Endometrium (tissue), 2 donors: ENCODE measurements at regions not wholly inside any gene's neighbourhood (a gene's known extent, or its start where the extent isn't known, plus 50 kb on each side); places are given as distances from the start of the nearest gene placed in this dataset.
A peak's percentile ranks its signal among the peaks of the same experiment; 100 is the strongest.

ENCODE experiments used
- FAIRE-seq: peaks from 2 replicates; lab custom pipeline; 2012; peaks lifted over from hg19 to GRCh38; lab: Jason Lieb, UNC
- donor health status: control.
- donor health status: control.

DNA sequence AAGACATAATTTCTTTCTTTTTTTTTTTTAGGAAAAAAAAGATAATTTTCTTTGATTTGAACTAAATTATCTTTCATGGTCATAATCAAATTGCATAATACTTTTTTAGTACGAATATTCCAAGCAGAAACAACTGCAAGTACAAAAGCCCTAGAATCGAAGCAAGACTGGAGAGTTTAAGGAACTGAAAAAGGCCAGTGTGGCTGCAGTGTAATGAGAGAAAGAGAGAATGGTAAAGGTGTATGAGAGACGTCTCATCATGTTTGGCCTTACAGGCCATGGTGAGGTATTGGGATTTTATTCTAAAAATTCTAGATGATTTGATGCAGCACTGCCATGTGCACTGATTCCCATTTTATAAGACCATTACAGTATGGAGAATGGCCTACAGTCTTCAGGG, 180.9 kb downstream of the SUCNR1 start:
- no peak for FAIRE-seq

GRCh38 chr3:152056073-152056472, 182.6 kb downstream of the SUCNR1 start:
- no peak for FAIRE-seq

DNA sequence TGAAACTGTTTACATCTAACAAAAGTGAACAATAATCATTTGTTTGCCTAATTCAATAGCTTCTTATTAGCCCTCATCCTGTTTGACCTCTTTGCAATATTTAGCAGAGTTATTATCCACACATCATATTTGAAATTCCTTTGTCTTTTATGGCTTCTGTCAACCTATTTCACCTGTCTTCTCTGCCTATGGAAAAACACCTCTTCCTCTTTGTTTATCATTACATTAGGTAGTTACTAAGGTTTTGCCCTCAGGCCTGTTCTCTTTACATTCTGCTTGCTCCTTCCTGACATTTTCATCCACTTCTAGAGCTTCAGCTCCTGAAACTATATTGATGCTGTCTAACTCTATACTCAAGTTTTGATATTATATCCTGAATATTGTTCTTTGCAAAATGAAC, 183.0 kb downstream of the SUCNR1 start:
- FAIRE-seq: no peak

- no peak for FAIRE-seq
These were observed 183.5 kb downstream of the SUCNR1 start for GRCh38 chr3:152056987-152057386.

GRCh38 chr3:152058856-152059255, 185.4 kb downstream of the SUCNR1 start:
- FAIRE-seq: no peak

- no peak for FAIRE-seq
These were observed 187.3 kb downstream of the SUCNR1 start for GRCh38 chr3:152060701-152061100.

- FAIRE-seq: no peak
These were observed 187.9 kb downstream of the SUCNR1 start for GRCh38 chr3:152061296-152061695.

DNA sequence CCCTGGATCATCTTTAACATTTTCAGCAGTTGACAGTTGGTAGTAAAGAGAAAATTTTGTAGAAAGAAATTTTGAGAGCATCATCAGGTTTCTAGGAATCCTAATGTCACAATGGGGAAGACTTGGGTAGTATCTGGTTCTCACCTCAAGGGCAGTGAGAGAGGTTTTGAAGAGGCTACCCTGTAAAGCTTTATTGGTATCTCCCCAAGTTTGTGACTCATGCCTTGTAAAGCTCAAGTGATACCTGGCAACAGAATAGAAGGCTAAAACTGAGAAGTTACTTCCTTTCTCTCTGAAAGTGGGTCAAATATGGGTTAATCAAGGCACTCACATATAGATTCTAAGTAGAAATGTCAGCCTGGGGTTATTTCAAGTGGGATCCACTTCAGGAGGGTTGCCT, 196.4 kb downstream of the SUCNR1 start:
- no peak for FAIRE-seq

GRCh38 chr3:152071315-152071714, 197.4 kb upstream of the MBNL1 start:
- FAIRE-seq: no peak

GRCh38 chr3:152071924-152072323, 196.8 kb upstream of the MBNL1 start:
- FAIRE-seq: no peak

- no peak for FAIRE-seq
These were observed 195.5 kb upstream of the MBNL1 start for GRCh38 chr3:152073267-152073666.

DNA sequence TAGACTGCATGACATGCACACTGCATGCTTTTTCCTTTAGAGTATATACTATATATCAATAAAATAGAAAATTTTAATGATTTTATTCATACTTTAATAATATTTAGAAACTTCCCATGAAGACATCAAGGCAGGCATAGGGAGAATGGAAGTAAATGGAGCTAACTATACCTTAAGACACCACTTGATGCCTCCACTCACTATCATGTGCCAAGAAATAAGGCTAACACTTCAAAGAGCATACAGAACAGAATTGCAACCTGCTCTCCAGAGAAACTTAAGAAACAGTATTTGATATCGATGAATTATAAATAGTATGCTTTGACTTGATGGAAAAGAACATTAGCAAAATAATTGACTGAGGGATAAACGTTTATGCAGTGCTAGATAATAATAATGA, 192.6 kb upstream of the MBNL1 start:
- no peak for FAIRE-seq

DNA sequence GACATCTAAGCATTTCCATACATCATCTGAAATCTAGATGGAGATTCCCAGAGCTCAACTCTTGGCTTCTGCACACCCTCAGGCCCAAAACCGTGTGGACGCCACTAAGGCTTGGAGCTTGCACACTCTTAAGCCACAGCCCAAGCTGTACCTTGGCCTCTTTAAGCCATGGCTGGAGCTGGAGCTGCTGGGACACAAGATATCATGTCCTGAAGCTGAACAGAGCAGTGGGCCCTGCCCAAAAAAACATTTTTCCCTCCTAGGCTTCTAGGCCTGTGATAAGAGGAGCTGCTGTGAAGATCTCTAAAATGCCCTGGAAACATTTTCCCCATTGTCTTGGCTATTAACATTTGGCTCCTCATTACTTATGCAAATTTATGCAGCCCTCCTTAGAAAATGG, 188.7 kb upstream of the MBNL1 start:
- no peak for FAIRE-seq

- FAIRE-seq: no peak
These were observed 185.6 kb upstream of the MBNL1 start for GRCh38 chr3:152083135-152083534.

GRCh38 chr3:152084441-152085158, 184.1 kb upstream of the MBNL1 start:
- no peak for FAIRE-seq

DNA sequence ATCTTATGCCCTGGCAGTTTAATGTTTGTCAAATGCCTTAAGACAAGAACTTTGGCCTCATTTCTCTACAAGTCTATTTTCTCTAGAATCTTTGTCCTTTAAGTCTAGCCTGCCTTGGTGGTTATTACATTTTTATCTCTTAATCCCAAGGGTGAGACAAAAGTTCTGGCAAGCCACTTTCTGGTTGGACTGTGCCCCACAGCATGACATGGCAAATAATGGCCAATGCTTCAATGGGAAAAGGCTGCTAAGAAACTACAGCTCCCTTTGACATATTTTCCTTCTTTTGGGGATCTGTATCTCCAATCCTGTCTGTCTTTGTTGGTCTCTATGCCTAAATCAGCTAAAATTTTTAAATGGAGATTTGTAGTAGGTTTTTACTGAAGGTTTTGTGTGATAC, 181.6 kb upstream of the MBNL1 start:
- no peak for FAIRE-seq

GRCh38 chr3:152089528-152089927, 179.2 kb upstream of the MBNL1 start:
- no peak for FAIRE-seq

GRCh38 chr3:152091725-152092124, 177.0 kb upstream of the MBNL1 start:
- FAIRE-seq: no peak

DNA sequence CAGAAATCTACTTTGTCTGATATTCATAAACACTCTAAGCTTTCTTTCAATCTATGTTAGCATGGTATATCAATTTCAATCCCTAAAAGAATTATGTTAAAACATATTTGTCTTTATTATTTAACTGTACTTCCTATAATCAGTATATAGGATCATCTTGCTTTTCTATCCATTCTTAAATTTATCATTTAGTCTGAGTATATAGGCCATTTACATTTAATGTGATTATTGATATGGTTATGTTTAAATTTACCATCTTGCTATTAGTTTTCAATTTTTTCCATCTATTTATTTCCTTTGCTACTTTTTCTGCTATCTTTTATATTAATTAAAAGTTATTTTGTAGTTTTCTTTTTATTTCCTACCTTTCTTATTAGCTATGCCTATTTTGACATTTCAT, 174.8 kb upstream of the MBNL1 start:
- peak; percentile 62 for FAIRE-seq

DNA sequence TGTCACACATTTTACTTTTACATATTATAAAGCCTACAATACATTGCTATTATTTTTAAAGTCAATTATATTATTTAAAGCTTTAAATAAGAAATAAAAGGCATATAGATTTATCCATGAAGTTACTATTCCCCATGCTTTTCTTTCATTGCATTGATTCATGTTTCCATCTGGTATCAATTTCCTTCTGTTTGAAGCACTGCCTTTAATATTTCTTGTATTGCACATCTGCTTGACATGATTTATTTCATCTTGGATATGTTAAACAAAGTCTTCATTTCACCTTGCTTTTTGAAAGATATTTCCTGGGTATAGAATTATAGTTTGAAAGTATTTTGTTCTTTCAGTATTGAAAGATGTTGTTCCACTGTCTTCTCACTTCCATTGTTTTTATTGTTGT, 174.3 kb upstream of the MBNL1 start:
- no peak for FAIRE-seq

GRCh38 chr3:152095472-152095871, 173.3 kb upstream of the MBNL1 start:
- FAIRE-seq: no peak

DNA sequence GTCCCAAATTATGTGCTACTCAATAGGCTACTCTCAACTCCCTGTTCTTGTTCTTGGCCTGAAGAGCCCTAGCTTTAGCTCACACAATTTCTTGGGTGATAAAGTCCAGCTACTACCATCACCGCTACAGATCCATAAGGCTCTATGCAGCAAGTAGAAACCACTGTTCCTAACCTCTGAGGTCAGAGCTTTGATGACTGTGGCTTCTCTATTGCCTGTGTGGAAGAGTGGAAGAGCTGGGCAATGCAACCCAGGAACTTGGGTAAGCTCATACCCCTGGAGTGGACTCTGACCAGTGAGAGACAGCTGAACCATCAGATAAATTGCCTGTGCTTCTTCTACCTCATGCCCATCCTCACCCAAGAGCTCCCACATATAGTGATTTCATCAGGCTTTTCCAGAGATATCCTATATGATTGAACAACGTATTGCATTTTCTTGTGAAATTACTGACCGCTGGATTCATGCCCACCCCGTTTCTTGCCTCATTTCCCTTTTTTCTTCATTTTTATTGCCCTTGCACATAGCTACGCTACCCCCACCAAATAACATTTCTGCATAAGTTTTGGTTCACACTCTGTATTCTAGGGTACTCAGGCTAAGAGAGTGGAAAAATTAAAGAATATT, 172.3 kb upstream of the MBNL1 start:
- FAIRE-seq: no peak

DNA sequence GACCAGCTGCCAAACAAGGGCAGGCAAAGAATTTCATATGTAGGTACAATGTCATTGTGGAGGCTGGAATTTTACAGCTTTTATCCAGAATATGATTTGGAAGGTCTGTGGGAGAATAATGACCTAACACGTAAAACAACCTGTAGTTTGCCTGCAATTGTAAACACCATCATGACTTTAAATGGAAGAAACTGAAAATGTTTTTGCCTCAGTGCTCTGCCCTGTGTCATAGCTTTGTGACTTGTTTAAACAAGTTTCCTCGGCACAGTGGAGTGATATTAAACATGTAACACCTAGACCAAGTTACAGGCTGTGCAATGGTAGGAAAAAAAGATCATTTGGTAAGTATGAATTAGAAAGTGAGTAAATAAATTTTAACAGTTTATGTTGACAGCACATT, 171.6 kb upstream of the MBNL1 start:
- FAIRE-seq: no peak

DNA sequence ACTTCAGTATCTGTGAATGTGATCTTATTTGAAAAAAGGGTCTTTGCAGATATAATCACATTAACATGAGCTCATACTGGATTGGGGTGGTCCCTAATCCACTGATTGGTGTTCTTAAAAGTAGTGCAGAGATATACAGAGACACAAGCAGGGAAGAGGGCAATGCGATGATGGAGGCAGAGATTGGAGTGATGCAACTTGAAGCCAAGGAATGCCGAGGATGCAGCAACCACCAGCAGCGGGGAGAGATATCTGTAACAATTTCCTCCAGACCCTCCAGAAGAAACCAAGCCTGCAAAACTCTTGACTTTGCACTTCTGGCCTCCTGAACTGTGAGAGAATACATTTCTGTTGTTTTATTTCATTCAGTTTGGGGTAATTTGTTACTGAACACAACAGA, 171.0 kb upstream of the MBNL1 start:
- no peak for FAIRE-seq
